ENCODE measurements at regions not wholly inside any gene's neighbourhood (a gene's known extent, or its start where the extent isn't known, plus 50 kb on each side); places are given as distances from the start of the nearest gene placed in this dataset.
"Not testable (repeated sequence)": the region's sequence is repeated elsewhere in the genome, so short reads cannot be mapped to it uniquely, and the experiment has no call there.

DNA sequence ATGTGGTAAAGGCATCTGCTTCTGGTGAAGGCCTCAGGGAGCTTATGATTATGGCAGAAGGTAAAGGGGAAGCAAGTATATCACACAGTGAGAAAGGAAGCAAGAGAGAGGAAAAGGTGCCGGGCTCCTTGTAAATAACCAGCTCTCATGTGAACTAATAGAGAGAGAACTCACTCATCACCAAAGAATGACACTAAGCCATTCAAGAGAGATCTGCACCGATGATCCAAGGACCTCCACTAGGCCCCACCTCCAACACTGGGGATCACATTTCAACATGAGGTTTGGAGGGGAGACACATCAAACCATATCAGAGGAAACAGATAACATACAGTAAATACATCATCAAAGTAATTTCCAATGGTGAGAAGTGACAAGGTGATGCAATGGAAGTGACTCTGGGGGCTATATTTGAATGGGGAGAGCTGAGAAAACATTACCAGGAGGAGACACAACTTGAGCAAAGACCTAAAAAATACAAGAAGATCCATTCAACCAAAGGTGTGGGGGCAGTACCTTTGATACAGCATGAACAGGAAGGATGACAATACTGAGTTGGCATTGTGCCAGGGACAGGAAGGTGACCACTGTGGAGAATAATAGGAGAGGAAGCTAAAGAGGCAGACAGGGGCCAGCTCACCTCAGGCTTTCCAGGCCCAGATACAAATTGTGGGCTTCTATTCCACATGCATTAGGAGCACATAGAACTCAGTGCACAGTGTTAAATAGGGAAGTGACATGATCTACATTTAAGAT is 134.4 kb upstream of the GRIP1 start:
- no peak for DNase-seq (ENCODE audit: low read depth, low spot score)
- CTCF ChIA-PET, result no interaction called here
- no peak overlapping the region for H3K4me3 ChIP-seq (ENCODE audit: low read depth, low read length)
- TF ChIP-seq, protein P1, sequence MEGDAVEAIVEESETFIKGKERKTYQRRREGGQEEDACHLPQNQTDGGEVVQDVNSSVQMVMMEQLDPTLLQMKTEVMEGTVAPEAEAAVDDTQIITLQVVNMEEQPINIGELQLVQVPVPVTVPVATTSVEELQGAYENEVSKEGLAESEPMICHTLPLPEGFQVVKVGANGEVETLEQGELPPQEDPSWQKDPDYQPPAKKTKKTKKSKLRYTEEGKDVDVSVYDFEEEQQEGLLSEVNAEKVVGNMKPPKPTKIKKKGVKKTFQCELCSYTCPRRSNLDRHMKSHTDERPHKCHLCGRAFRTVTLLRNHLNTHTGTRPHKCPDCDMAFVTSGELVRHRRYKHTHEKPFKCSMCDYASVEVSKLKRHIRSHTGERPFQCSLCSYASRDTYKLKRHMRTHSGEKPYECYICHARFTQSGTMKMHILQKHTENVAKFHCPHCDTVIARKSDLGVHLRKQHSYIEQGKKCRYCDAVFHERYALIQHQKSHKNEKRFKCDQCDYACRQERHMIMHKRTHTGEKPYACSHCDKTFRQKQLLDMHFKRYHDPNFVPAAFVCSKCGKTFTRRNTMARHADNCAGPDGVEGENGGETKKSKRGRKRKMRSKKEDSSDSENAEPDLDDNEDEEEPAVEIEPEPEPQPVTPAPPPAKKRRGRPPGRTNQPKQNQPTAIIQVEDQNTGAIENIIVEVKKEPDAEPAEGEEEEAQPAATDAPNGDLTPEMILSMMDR (IDR thresholded peaks at IDR 0.05; ENCODE audit: insufficient read depth, low read length, missing control alignments), result no peak
- POLR2A ChIA-PET, result no interaction called here

DNA sequence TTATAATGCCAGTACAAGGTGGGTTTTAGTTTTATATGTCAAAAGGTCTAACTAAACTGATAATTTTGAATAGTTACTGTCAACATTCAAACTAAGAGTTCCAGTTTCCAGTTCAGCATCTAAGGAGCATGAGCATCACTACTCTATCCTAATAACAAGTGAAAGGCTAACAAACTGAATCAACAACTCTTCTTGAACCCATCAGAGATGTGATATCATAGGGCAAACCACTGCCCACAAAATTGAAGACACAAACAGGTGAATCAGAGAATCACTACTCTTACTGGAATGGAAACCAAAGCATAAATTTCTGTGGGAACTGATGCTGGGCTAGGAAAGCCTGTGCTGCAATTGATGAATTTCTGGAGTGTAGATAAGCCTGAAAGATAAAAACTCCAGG is 140.7 kb upstream of the GRIP1 start:
- no peak overlapping the region for H3K4me3 ChIP-seq (ENCODE audit: low read depth, low read length)
- CTCF ChIA-PET, result no interaction called here
- TF ChIP-seq, protein P1 (IDR thresholded peaks at IDR 0.05; ENCODE audit: insufficient read depth, low read length, missing control alignments), result no peak
- POLR2A ChIA-PET, result no interaction called here
- no peak for DNase-seq (ENCODE audit: low read depth, low spot score)

DNA sequence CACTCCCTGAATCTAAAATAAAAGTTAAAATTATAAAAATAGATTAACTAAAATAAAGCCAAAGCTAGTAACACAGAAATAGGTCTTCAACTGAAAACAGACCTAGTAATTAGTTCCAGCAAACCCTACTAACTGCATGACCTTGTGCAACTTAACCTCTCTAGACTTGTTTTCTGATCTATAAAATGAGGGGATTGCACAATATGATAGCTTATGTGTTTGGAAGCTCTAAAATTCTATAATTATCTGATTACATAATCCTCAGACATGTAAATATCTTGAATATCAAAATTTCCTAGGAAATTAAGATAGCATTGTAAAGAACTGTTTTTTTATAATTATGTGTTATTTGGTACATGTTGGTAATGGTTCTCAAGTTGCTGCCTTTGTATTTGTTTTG is 144.1 kb upstream of the GRIP1 start:
- ChIA-PET CTCF (no interaction called here), POLR2A (no interaction called here)
- no peak for DNase-seq (ENCODE audit: low read depth, low spot score)
- no peak overlapping the region for H3K4me3 ChIP-seq (ENCODE audit: low read depth, low read length)
- TF ChIP-seq, protein P1 (IDR thresholded peaks at IDR 0.05; ENCODE audit: insufficient read depth, low read length, missing control alignments), result no peak

DNA sequence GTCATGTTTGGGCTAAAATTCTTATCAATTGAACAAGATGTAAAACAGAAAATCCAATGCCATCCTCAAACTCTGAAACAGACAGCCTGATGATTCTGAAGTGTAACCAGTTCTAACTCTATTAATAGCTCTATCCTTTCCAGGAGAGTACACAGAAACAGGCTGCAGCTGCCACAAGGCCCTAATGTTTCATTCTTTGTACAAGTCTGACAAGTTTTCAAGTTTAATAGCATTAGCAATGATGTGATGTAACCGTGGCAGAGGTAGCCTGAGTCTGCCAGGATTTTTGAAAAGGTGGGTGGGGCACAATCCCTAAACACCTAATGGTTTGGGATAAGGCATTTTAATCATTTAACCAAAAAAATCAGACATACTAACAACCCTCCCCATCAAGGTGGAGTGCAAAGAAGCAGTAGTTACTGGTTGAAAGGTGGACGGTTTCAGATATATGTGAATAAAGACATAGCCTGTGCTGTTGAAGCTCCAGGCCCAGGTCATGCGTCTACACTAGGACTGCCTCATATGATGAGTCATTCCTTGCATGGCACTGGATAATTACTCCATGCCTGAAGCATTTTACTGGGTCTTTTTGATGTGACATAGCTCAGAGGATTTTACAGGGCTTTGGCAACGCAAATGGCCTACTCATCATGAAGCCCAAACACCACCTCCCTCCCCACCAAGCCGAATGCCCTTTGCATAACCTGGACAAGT is 145.1 kb upstream of the GRIP1 start:
- no peak for DNase-seq (ENCODE audit: low read depth, low spot score)
- ChIA-PET CTCF (no interaction called here), POLR2A (no interaction called here)
- TF ChIP-seq, protein P1 (IDR thresholded peaks at IDR 0.05; ENCODE audit: insufficient read depth, low read length, missing control alignments), result no peak
- H3K4me3 ChIP-seq (ENCODE audit: low read depth, low read length), result no peak overlapping the region

DNA sequence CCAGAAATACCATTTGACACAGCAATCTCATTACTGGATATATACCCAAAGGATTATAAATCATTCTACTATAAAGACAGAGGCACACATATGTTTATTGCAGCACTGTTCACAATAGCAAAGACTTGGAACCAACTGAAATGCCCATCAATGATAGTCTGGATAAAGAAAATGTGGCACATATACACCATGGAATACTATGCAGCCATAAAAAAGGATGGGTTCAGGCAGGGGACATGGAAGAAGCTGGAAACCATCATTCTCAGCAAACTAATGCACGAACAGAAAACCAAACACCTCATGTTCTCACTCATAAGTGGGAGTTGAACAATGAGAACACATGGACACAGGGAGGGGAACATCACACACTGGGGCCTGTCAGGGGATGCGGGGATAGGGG is 147.0 kb upstream of the GRIP1 start:
- H3K4me3 ChIP-seq (ENCODE audit: low read depth, low read length); CTCF ChIA-PET; POLR2A ChIA-PET; DNase-seq (ENCODE audit: low read depth, low spot score): not testable (repeated sequence)

DNA sequence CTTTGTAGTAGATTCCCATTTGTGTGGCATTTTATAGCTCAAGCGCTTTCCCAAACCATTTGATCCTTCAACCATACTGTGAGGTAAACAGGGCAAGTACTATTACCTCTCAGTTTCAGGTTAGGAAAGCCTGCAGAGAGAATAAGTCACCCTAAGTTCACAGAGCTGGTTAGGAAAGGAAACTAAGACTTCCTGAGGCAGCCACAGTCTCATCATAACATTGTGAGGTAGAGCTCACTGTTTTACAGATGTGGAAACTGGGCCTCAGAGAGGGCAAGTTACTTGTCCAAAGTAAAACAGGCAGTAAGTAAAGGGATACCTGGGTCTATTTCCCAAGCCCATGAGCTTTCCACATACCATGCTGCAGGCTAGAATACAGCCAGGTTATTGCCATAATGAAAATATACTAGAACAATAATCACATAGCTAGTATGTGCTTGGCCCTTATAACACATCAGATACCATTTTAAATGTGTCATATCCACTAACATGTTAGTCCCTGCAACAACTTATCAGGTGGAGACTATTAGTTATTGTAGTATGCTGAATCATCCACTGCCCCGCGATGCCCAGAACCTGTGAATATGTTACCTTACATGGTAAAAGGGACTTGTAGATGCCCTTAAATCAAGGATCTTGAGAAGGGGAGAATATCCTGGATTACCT is 150.9 kb upstream of the GRIP1 start:
- TF ChIP-seq, protein P1 (IDR thresholded peaks at IDR 0.05; ENCODE audit: insufficient read depth, low read length, missing control alignments), result no peak
- H3K4me3 ChIP-seq (ENCODE audit: low read depth, low read length), result no peak overlapping the region
- no peak for DNase-seq (ENCODE audit: low read depth, low spot score)
- ChIA-PET CTCF (no interaction called here), POLR2A (no interaction called here)
